ENCODE measurements at regions not wholly inside any gene's neighbourhood (a gene's known extent, or its start where the extent isn't known, plus 50 kb on each side); places are given as distances from the start of the nearest gene placed in this dataset.

GRCh38 chr4:181013162-181013561 is 1230.0 kb upstream of the TENM3 start:
- Histone ChIP-seq H3K4ac (ENCODE audit: low read depth, low read length) (no peak overlapping the region), H2BK5ac (ENCODE audit: low read depth, low read length, poor library complexity) (no peak overlapping the region), H2AFZ (ENCODE audit: insufficient read depth, low read length, poor library complexity) (no peak overlapping the region), H3K9me3 (ENCODE audit: insufficient read depth, low read depth, low read length) (no peaks in the 10 kb centered on the region), H3K79me2 (ENCODE audit: control insufficient read depth, insufficient read depth, low read length, poor library complexity) (no peaks in the 10 kb centered on the region), H3K9ac (ENCODE audit: low read length) (no peak overlapping the region), H4K12ac (ENCODE audit: low read depth, low read length) (no peak overlapping the region), H3K4me1 (ENCODE audit: control insufficient read depth in 1 of 2, insufficient read depth in 2 of 2, low read length in 2 of 2) (no peaks in the 10 kb centered on the region), H2BK120ac (ENCODE audit: insufficient read depth, low read length, poor library complexity) (no peak overlapping the region), H3K27me3 (ENCODE audit: insufficient read depth, low read length) (no peaks in the 10 kb centered on the region), H2BK12ac (ENCODE audit: low read length) (no peak overlapping the region), H3K23ac (ENCODE audit: low read length) (no peak overlapping the region), H4K8ac (ENCODE audit: low read depth, low read length) (no peak overlapping the region), H3K27ac (ENCODE audit: low read depth, low read length) (no peak overlapping the region), H3K79me1 (ENCODE audit: low read length) (no peaks in the 10 kb centered on the region), H3K14ac (ENCODE audit: low read length) (no peak overlapping the region), H2AK5ac (ENCODE audit: low read length) (no peak overlapping the region), H3K36me3 (ENCODE audit: control insufficient read depth in 1 of 2, insufficient read depth in 2 of 2, low read length in 2 of 2) (no peaks in the 10 kb centered on the region), H3K4me2 (ENCODE audit: low read length) (no peak overlapping the region), H4K91ac (ENCODE audit: low read depth, low read length) (no peak overlapping the region), H3K18ac (ENCODE audit: low read length) (no peak overlapping the region), H3K4me3 (ENCODE audit: low read depth, low read length) (no peak overlapping the region)
- no CpG with 5 or more reads among the region's 5 CpGs for WGBS (ENCODE audit: extremely low coverage, insufficient coverage, insufficient read length)
- DNase-seq, result no peak

GRCh38 chr4:181017038-181017437 is 1226.2 kb upstream of the TENM3 start:
- H3K23ac ChIP-seq (ENCODE audit: low read length), result no peak overlapping the region
- no peak overlapping the region for H3K27ac ChIP-seq (ENCODE audit: low read depth, low read length)
- H4K12ac ChIP-seq (ENCODE audit: low read depth, low read length), result no peak overlapping the region
- whole genome bisulfite sequencing (ENCODE audit: extremely low coverage, insufficient coverage, insufficient read length), result no CpG with 5 or more reads among the region's 5 CpGs
- no peak overlapping the region for H2AFZ ChIP-seq (ENCODE audit: insufficient read depth, low read length, poor library complexity)
- H2BK12ac ChIP-seq (ENCODE audit: low read length), result no peak overlapping the region
- H3K4me3 ChIP-seq (ENCODE audit: low read depth, low read length), result no peak overlapping the region
- DNase-seq, result no peak
- no peak overlapping the region for H2BK120ac ChIP-seq (ENCODE audit: insufficient read depth, low read length, poor library complexity)
- H3K36me3 ChIP-seq (ENCODE audit: control insufficient read depth in 1 of 2, insufficient read depth in 2 of 2, low read length in 2 of 2), result no peaks in the 10 kb centered on the region
- H3K18ac ChIP-seq (ENCODE audit: low read length), result no peak overlapping the region
- no peak overlapping the region for H2BK5ac ChIP-seq (ENCODE audit: low read depth, low read length, poor library complexity)
- H4K91ac ChIP-seq (ENCODE audit: low read depth, low read length), result no peak overlapping the region
- H3K9ac ChIP-seq (ENCODE audit: low read length), result no peak overlapping the region
- H3K4me2 ChIP-seq (ENCODE audit: low read length), result no peak overlapping the region
- no peaks in the 10 kb centered on the region for H3K79me1 ChIP-seq (ENCODE audit: low read length)
- H3K9me3 ChIP-seq (ENCODE audit: insufficient read depth, low read depth, low read length), result no peaks in the 10 kb centered on the region
- no peaks in the 10 kb centered on the region for H3K27me3 ChIP-seq (ENCODE audit: insufficient read depth, low read length)
- H3K79me2 ChIP-seq (ENCODE audit: control insufficient read depth, insufficient read depth, low read length, poor library complexity), result no peaks in the 10 kb centered on the region
- no peak overlapping the region for H4K8ac ChIP-seq (ENCODE audit: low read depth, low read length)
- H3K4ac ChIP-seq (ENCODE audit: low read depth, low read length), result no peak overlapping the region
- no peaks in the 10 kb centered on the region for H3K4me1 ChIP-seq (ENCODE audit: control insufficient read depth in 1 of 2, insufficient read depth in 2 of 2, low read length in 2 of 2)
- H2AK5ac ChIP-seq (ENCODE audit: low read length), result no peak overlapping the region
- H3K14ac ChIP-seq (ENCODE audit: low read length), result no peak overlapping the region

GRCh38 chr4:181018472-181018871 is 1224.7 kb upstream of the TENM3 start:
- H4K91ac ChIP-seq (ENCODE audit: low read depth, low read length), result no peak overlapping the region
- no peak overlapping the region for H2AK5ac ChIP-seq (ENCODE audit: low read length)
- H3K18ac ChIP-seq (ENCODE audit: low read length), result no peak overlapping the region
- H2BK5ac ChIP-seq (ENCODE audit: low read depth, low read length, poor library complexity), result no peak overlapping the region
- H2BK12ac ChIP-seq (ENCODE audit: low read length), result no peak overlapping the region
- no peaks in the 10 kb centered on the region for H3K4me1 ChIP-seq (ENCODE audit: control insufficient read depth in 1 of 2, insufficient read depth in 2 of 2, low read length in 2 of 2)
- H3K9me3 ChIP-seq (ENCODE audit: insufficient read depth, low read depth, low read length), result no peaks in the 10 kb centered on the region
- H3K23ac ChIP-seq (ENCODE audit: low read length), result no peak overlapping the region
- no peak overlapping the region for H3K4me2 ChIP-seq (ENCODE audit: low read length)
- H3K9ac ChIP-seq (ENCODE audit: low read length), result no peak overlapping the region
- no CpG with 5 or more reads among the region's 4 CpGs for WGBS (ENCODE audit: extremely low coverage, insufficient coverage, insufficient read length)
- H2BK120ac ChIP-seq (ENCODE audit: insufficient read depth, low read length, poor library complexity), result no peak overlapping the region
- H4K8ac ChIP-seq (ENCODE audit: low read depth, low read length), result no peak overlapping the region
- no peaks in the 10 kb centered on the region for H3K79me1 ChIP-seq (ENCODE audit: low read length)
- no peak overlapping the region for H4K12ac ChIP-seq (ENCODE audit: low read depth, low read length)
- H3K79me2 ChIP-seq (ENCODE audit: control insufficient read depth, insufficient read depth, low read length, poor library complexity), result no peaks in the 10 kb centered on the region
- no peak overlapping the region for H2AFZ ChIP-seq (ENCODE audit: insufficient read depth, low read length, poor library complexity)
- H3K14ac ChIP-seq (ENCODE audit: low read length), result no peak overlapping the region
- H3K36me3 ChIP-seq (ENCODE audit: control insufficient read depth in 1 of 2, insufficient read depth in 2 of 2, low read length in 2 of 2), result no peaks in the 10 kb centered on the region
- H3K27me3 ChIP-seq (ENCODE audit: insufficient read depth, low read length), result no peaks in the 10 kb centered on the region
- DNase-seq, result no peak
- no peak overlapping the region for H3K4me3 ChIP-seq (ENCODE audit: low read depth, low read length)
- H3K4ac ChIP-seq (ENCODE audit: low read depth, low read length), result no peak overlapping the region
- H3K27ac ChIP-seq (ENCODE audit: low read depth, low read length), result no peak overlapping the region

GRCh38 chr4:181018913-181019312 is 1224.3 kb upstream of the TENM3 start:
- Histone ChIP-seq H3K79me2 (ENCODE audit: control insufficient read depth, insufficient read depth, low read length, poor library complexity) (no peaks in the 10 kb centered on the region), H2BK120ac (ENCODE audit: insufficient read depth, low read length, poor library complexity) (no peak overlapping the region), H3K36me3 (ENCODE audit: control insufficient read depth in 1 of 2, insufficient read depth in 2 of 2, low read length in 2 of 2) (no peaks in the 10 kb centered on the region), H3K27ac (ENCODE audit: low read depth, low read length) (no peak overlapping the region), H3K9ac (ENCODE audit: low read length) (no peak overlapping the region), H4K12ac (ENCODE audit: low read depth, low read length) (no peak overlapping the region), H3K18ac (ENCODE audit: low read length) (no peak overlapping the region), H3K79me1 (ENCODE audit: low read length) (no peaks in the 10 kb centered on the region), H3K4ac (ENCODE audit: low read depth, low read length) (no peak overlapping the region), H2AK5ac (ENCODE audit: low read length) (no peak overlapping the region), H3K4me3 (ENCODE audit: low read depth, low read length) (no peak overlapping the region), H3K9me3 (ENCODE audit: insufficient read depth, low read depth, low read length) (no peaks in the 10 kb centered on the region), H3K23ac (ENCODE audit: low read length) (no peak overlapping the region), H2AFZ (ENCODE audit: insufficient read depth, low read length, poor library complexity) (no peak overlapping the region), H3K4me2 (ENCODE audit: low read length) (no peak overlapping the region), H3K27me3 (ENCODE audit: insufficient read depth, low read length) (no peaks in the 10 kb centered on the region), H2BK5ac (ENCODE audit: low read depth, low read length, poor library complexity) (no peak overlapping the region), H4K8ac (ENCODE audit: low read depth, low read length) (no peak overlapping the region), H3K4me1 (ENCODE audit: control insufficient read depth in 1 of 2, insufficient read depth in 2 of 2, low read length in 2 of 2) (no peaks in the 10 kb centered on the region), H3K14ac (ENCODE audit: low read length) (no peak overlapping the region), H2BK12ac (ENCODE audit: low read length) (no peak overlapping the region), H4K91ac (ENCODE audit: low read depth, low read length) (no peak overlapping the region)
- no peak for DNase-seq
- WGBS (ENCODE audit: extremely low coverage, insufficient coverage, insufficient read length), result no CpG with 5 or more reads among the region's 5 CpGs
